Hepatocyte (in vitro differentiated cells): ENCODE measurements at regions not wholly inside any gene's neighbourhood (a gene's known extent, or its start where the extent isn't known, plus 50 kb on each side); places are given as distances from the start of the nearest gene placed in this dataset.

Experiments
- EZH2phosphoT487 ChIP-seq: fragments of 200-600 bp; sonication (generic); IDR thresholded peaks from one replicate; pipeline ENCODE4 v1.6.1; 2018; ENCODE audit warnings: antibody characterized with exemption, mild to moderate bottlenecking, low read depth, moderate library complexity; ENCODE audit not compliant: unreplicated experiment, severe bottlenecking
- TF ChIP-seq, protein P1 (sequence below): fragments of 200-600 bp; sonication (generic); IDR thresholded peaks from 2 replicates; pipeline ENCODE4 v1.5.1; 2016; ENCODE audit warnings: antibody characterized with exemption, mild to moderate bottlenecking; ENCODE audit not compliant: poor library complexity

DNA sequence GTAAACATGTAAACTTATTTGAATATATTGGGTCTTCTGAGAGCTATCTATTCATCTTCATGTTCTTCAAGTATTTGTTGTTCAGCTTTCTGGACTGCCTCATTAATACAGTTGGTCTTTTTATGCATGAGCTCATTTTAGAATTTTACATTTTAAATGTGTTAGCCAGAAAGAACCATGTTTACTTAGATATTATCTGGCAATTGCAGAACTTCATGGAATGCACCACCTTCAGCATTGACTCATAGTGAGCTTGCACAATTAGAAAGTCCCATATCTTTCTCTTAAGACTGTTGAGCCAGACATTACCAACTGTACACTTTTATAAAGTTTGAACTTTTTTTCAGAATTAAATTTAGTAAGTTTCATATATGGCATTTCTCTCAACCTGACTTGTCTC, 536.7 kb downstream of the RIT2 start:
- TF ChIP-seq, protein P1, sequence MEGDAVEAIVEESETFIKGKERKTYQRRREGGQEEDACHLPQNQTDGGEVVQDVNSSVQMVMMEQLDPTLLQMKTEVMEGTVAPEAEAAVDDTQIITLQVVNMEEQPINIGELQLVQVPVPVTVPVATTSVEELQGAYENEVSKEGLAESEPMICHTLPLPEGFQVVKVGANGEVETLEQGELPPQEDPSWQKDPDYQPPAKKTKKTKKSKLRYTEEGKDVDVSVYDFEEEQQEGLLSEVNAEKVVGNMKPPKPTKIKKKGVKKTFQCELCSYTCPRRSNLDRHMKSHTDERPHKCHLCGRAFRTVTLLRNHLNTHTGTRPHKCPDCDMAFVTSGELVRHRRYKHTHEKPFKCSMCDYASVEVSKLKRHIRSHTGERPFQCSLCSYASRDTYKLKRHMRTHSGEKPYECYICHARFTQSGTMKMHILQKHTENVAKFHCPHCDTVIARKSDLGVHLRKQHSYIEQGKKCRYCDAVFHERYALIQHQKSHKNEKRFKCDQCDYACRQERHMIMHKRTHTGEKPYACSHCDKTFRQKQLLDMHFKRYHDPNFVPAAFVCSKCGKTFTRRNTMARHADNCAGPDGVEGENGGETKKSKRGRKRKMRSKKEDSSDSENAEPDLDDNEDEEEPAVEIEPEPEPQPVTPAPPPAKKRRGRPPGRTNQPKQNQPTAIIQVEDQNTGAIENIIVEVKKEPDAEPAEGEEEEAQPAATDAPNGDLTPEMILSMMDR = no peak
- no peak for TF ChIP-seq EZH2phosphoT487
